Activated CD4-positive, CD25-positive, alpha-beta regulatory T cell treated with anti-CD3 and anti-CD28 coated beads, Interleukin-2, amount 50 U/mL, for 24 hours (primary cell): ENCODE measurements at regions not wholly inside any gene's neighbourhood (a gene's known extent, or its start where the extent isn't known, plus 50 kb on each side); places are given as distances from the start of the nearest gene placed in this dataset.

ENCODE experiments used
- ATAC-seq, 2 donors: fragments of 150-1000 bp; cut with Tn5 transposase; one replicate each; pipeline ENCODE4 v1.10.0; 2021; ENCODE audit warnings: mild to moderate bottlenecking in 1 of 2, moderate library complexity in 1 of 2

- ATAC-seq: no peak
Measured at GRCh38 chr9:89888233-89888632, 283.4 kb downstream of the GADD45G start.

- ATAC-seq: no peak
Measured at GRCh38 chr9:89888677-89889076, 283.9 kb downstream of the GADD45G start.

GRCh38 chr9:89889865-89890264 lies 285.1 kb downstream of the GADD45G start:
- ATAC-seq: no peak

GRCh38 chr9:89890326-89890980 lies 285.6 kb downstream of the GADD45G start:
- no peak for ATAC-seq

- no peak for ATAC-seq
Measured at GRCh38 chr9:89891221-89891590, 286.4 kb downstream of the GADD45G start.

GRCh38 chr9:89891591-89892304 lies 286.9 kb downstream of the GADD45G start:
- ATAC-seq: no peak

- ATAC-seq: no peak
Measured at GRCh38 chr9:89892920-89893319, 288.1 kb downstream of the GADD45G start.

- no peak for ATAC-seq
Measured at GRCh38 chr9:89893886-89894285, 289.1 kb downstream of the GADD45G start.

- ATAC-seq: no peak
Measured at GRCh38 chr9:89896806-89897340, 292.1 kb downstream of the GADD45G start.

GRCh38 chr9:89899573-89899972 lies 294.8 kb downstream of the GADD45G start:
- no peak for ATAC-seq

GRCh38 chr9:89901920-89902319 lies 297.1 kb downstream of the GADD45G start:
- no peak for ATAC-seq

- ATAC-seq: no peak
Measured at GRCh38 chr9:89902450-89903140, 297.8 kb downstream of the GADD45G start.

GRCh38 chr9:89903141-89903475 lies 298.3 kb downstream of the GADD45G start:
- no peak for ATAC-seq

GRCh38 chr9:89905606-89906338 lies 301.0 kb downstream of the GADD45G start:
- ATAC-seq: no peak

- no peak for ATAC-seq
Measured at GRCh38 chr9:89911721-89912604, 307.2 kb downstream of the GADD45G start.

GRCh38 chr9:89912605-89912953 lies 307.8 kb downstream of the GADD45G start:
- ATAC-seq: no peak

- no peak for ATAC-seq
Measured at GRCh38 chr9:89915187-89915586, 310.4 kb downstream of the GADD45G start.

- ATAC-seq: no peak
Measured at GRCh38 chr9:89916001-89916597, 311.3 kb downstream of the GADD45G start.

GRCh38 chr9:89917861-89918260 lies 313.0 kb downstream of the GADD45G start:
- ATAC-seq: no peak

GRCh38 chr9:89919171-89919681 lies 314.4 kb downstream of the GADD45G start:
- peak; percentile 27 to 39 for ATAC-seq

GRCh38 chr9:89920131-89920530 lies 315.3 kb downstream of the GADD45G start:
- no peak for ATAC-seq

- ATAC-seq: no peak
Measured at GRCh38 chr9:89920951-89921350, 316.1 kb downstream of the GADD45G start.
